ENCODE measurements at regions not wholly inside any gene's neighbourhood (a gene's known extent, or its start where the extent isn't known, plus 50 kb on each side); places are given as distances from the start of the nearest gene placed in this dataset.

DNA sequence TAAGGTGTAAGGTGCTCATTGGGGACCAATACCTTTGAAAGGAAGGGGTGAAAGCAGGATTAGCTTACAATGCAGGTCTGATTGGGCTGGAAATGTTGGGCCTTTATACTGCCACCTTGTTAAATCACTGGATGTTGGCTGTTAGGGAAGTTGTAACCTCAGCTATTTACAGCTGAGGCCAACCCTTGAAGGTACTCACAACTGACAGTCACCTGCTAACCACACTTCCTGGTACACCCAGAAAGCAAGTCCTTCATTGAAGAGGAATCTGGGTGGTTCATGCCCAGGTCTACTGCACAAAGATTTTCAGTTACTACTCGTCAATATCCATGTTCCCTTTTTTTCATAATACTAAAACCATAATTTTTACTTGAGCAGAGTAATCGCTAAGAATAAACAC lies 65.4 kb upstream of the CLDN18 start:
- ChIA-PET POLR2A (interaction anchor here (0.6 kb wide), 1 partner anchor 243 kb away, joined by 4 read pairs; no protein-coding TSS in a partner anchor), CTCF (interaction anchor here (1.2 kb wide), 1 partner anchor 834 kb away, joined by 4 read pairs; no protein-coding TSS in a partner anchor)
- Histone ChIP-seq H3K27ac (ENCODE audit: low read length) (no peak overlapping the region), H3K27me3 (ENCODE audit: control insufficient read depth, insufficient read depth, low read length) (no peaks in the 10 kb centered on the region; the same call in 1 of the 2 replicates), H3K9me3 (ENCODE audit: control insufficient read depth, insufficient read depth, low read depth, low read length) (no peaks in the 10 kb centered on the region), H3K4me1 (ENCODE audit: control insufficient read depth, insufficient read depth, low read length) (no peaks in the 10 kb centered on the region), H3K36me3 (ENCODE audit: control insufficient read depth, insufficient read depth, low read length) (no peaks in the 10 kb centered on the region), H3K4me3 (ENCODE audit: low read depth in 2 of 2, low read length in 2 of 2) (no peak overlapping the region)
- in situ Hi-C loops (cut with HindIII; ENCODE audit: low pct_unique_long_range_greater_than_20kb, low sequenced_read_pairs) (no loop called here), intact Hi-C loops (cut with micrococcal nuclease; ENCODE audit: unreplicated experiment) (no loop called here)
- DNase-seq (ENCODE audit: low read depth, low spot score) (no peak), ATAC-seq (no peak)
- TF ChIP-seq POLR2AphosphoS5 (IDR thresholded peaks at IDR 0.05; ENCODE audit: low read depth, low read length), result no peak
- TF ChIP-seq CTCF (IDR thresholded peaks at IDR 0.05), result no peak
- TF ChIP-seq REST (IDR thresholded peaks at IDR 0.05; ENCODE audit: insufficient read depth in 1 of 2, low read depth in 2 of 2, low read length in 1 of 2), result no peak
- no peak for TF ChIP-seq SIN3A (IDR thresholded peaks at IDR 0.05; ENCODE audit: borderline replicate concordance, insufficient read depth, low read depth, low read length)
- BruUV-seq (replicated peaks), result no TSS peak

DNA sequence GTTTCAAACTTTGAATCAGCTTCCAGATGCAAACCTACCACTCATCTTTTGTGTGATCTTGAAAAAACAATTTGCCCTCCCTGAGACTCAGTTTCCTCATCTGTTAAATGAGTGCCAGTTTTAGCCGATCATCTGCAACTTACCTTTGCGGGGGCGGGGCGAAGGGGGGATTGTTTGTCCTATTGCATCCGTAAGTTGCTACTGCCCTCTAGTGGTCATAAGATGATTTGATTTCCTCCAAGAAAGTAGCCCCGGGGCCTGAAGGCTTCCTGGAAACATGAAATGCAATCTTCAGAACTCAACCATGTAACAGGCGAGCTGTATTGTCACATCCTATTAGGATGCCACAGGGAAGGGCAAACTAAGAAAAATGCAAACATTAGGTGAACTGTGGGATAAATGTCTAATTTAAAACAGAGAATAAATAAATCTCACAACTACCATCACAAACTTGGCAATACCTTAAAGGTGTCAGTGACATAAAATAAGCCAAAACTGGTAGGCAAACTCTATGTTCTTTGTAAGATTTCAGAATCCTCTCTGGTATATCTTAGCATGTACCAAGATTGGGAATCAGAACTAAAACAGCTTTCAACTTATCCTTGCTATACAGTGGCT lies 63.5 kb upstream of the CLDN18 start:
- POLR2A ChIA-PET, result no interaction called here
- Histone ChIP-seq H3K9me3 (ENCODE audit: control insufficient read depth, insufficient read depth, low read depth, low read length) (no peaks in the 10 kb centered on the region), H3K4me3 (ENCODE audit: low read depth in 2 of 2, low read length in 2 of 2) (no peak overlapping the region), H3K27me3 (ENCODE audit: control insufficient read depth, insufficient read depth, low read length) (no peaks in the 10 kb centered on the region; the same call in 1 of the 2 replicates), H3K27ac (ENCODE audit: low read length) (no peak overlapping the region), H3K4me1 (ENCODE audit: control insufficient read depth, insufficient read depth, low read length) (no peaks in the 10 kb centered on the region), H3K36me3 (ENCODE audit: control insufficient read depth, insufficient read depth, low read length) (no peaks in the 10 kb centered on the region)
- ATAC-seq (peak; percentile 83), DNase-seq (ENCODE audit: low read depth, low spot score) (no peak)
- intact Hi-C loops (cut with micrococcal nuclease; ENCODE audit: unreplicated experiment) (loop anchor here (5.0 kb wide), 2 partner anchors 239 to 839 kb away; no protein-coding TSS in a partner anchor), in situ Hi-C loops (cut with HindIII; ENCODE audit: low pct_unique_long_range_greater_than_20kb, low sequenced_read_pairs) (no loop called here)
- CTCF ChIA-PET, result interaction anchor here (0.6 kb wide), 1 partner anchor 816 kb away, joined by 3 read pairs; no protein-coding TSS in a partner anchor
- BruUV-seq (replicated peaks), result no TSS peak
- TF ChIP-seq POLR2AphosphoS5 (IDR thresholded peaks at IDR 0.05; ENCODE audit: low read depth, low read length) (no peak), TCF7L2 (IDR thresholded peaks at IDR 0.05; ENCODE audit: low read depth, low read length) (no peak), SIN3A (IDR thresholded peaks at IDR 0.05; ENCODE audit: borderline replicate concordance, insufficient read depth, low read depth, low read length) (no peak), REST (IDR thresholded peaks at IDR 0.05; ENCODE audit: insufficient read depth in 1 of 2, low read depth in 2 of 2, low read length in 1 of 2) (no peak), CTCF (IDR thresholded peaks at IDR 0.05) (peak; percentile 91)
